ENCODE measurements at regions not wholly inside any gene's neighbourhood (a gene's known extent, or its start where the extent isn't known, plus 50 kb on each side); places are given as distances from the start of the nearest gene placed in this dataset.
"Not testable (repeated sequence)": the region's sequence is repeated elsewhere in the genome, so short reads cannot be mapped to it uniquely, and the experiment has no call there.

DNA sequence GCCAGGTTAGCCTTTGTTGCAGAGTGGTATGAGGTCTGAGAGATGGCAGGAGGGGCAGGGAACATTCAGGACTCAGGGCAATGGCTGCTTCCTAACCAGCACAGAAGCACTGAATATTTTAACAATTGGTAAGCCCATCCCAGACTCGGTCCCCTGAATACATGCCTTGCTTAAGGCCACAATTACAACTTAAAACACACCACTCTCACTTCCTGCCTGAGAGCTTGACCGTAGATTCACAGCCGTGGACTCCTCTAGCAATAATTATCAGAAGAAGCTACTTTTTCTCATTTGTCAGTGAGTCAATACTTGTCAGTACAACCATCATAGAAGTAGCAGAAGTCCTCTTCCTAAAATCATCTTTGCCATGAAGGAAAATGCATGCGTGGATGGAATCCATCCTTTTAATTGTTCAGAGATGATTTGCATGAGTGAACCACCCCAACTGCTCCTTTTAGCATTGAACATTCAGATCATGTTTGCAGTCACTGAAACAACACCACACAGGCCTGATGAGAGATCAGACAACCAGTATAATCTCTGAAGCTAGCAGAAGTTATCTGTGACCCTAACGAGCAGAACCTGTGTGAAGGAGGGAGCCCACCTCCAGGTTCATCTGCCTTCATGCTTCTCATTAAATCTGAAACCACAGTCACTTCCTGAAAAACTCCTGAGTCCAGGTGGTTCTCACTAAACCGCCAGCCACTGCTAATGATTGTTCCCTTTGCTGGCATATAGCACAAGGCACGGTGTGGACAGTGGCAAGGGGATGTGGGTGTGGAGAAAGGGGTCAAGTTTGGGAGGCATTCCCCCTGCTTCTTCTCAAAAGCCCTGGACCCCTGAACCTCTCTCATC, 333.9 kb upstream of the CNR1 start:
- intact Hi-C loops (cut with micrococcal nuclease), result no loop called here
- no peak overlapping the region for H3K4me3 Mint-ChIP-seq
- peaks cover 0 to 5% (median 2%) of the 10 kb centered on the region in 11 donors for H3K9me3 Mint-ChIP-seq
- no peaks in the 10 kb centered on the region for H3K4me1 ChIP-seq (ENCODE audit: control insufficient read depth in 2 of 2, insufficient read depth in 2 of 2, low read length in 2 of 2)
- CTCF ChIA-PET, result no interaction called here
- DNase-seq (no peak), ATAC-seq (no peak)
- H3K27ac ChIP-seq (ENCODE audit: low read depth, low read length), result no peak overlapping the region
- H3K27me3 Mint-ChIP-seq, result peaks cover 6 to 29% (median 16%) of the 10 kb centered on the region in 5 donors
- no peak overlapping the region for H3K4me3 ChIP-seq (ENCODE audit: low read length)
- peaks cover 0 to 1% (median 0%) of the 10 kb centered on the region in 3 experiments for H3K9me3 ChIP-seq (ENCODE audit: control insufficient read depth in 2 of 3, low read length in 3 of 3)
- H3K36me3 Mint-ChIP-seq, result no peaks in the 10 kb centered on the region
- H3K27ac Mint-ChIP-seq, result no peak overlapping the region
- no peaks in the 10 kb centered on the region for H3K27me3 ChIP-seq (ENCODE audit: control insufficient read depth in 2 of 2, insufficient read depth in 2 of 2, low read length in 2 of 2)
- H3K36me3 ChIP-seq (ENCODE audit: control insufficient read depth in 2 of 3, insufficient read depth in 3 of 3, low read length in 3 of 3), result no peaks in the 10 kb centered on the region
- H3K4me1 Mint-ChIP-seq, result no peaks in the 10 kb centered on the region
- POLR2A ChIA-PET, result no interaction called here

GRCh38 chr6:88499436-88499835, 333.3 kb upstream of the CNR1 start:
- H3K4me1 ChIP-seq (ENCODE audit: control insufficient read depth in 2 of 2, insufficient read depth in 2 of 2, low read length in 2 of 2), result no peaks in the 10 kb centered on the region
- no peak overlapping the region for H3K27ac ChIP-seq (ENCODE audit: low read depth, low read length)
- Mint-ChIP-seq H3K9me3 (peaks cover 0 to 5% (median 0%) of the 10 kb centered on the region in 11 donors), H3K4me3 (no peak overlapping the region), H3K27ac (no peak overlapping the region), H3K4me1 (peaks cover 0 to 1% (median 0%) of the 10 kb centered on the region in 7 donors), H3K27me3 (peaks cover 6 to 31% (median 19%) of the 10 kb centered on the region in 5 donors), H3K36me3 (no peaks in the 10 kb centered on the region)
- CTCF ChIA-PET, result no interaction called here
- no peaks in the 10 kb centered on the region for H3K9me3 ChIP-seq (ENCODE audit: control insufficient read depth in 2 of 3, low read length in 3 of 3)
- ATAC-seq (no peak), DNase-seq (no peak)
- H3K36me3 ChIP-seq (ENCODE audit: control insufficient read depth in 2 of 3, insufficient read depth in 3 of 3, low read length in 3 of 3), result no peaks in the 10 kb centered on the region
- H3K27me3 ChIP-seq (ENCODE audit: control insufficient read depth in 2 of 2, insufficient read depth in 2 of 2, low read length in 2 of 2), result no peaks in the 10 kb centered on the region
- POLR2A ChIA-PET, result no interaction called here
- H3K4me3 ChIP-seq (ENCODE audit: low read length), result no peak overlapping the region
- intact Hi-C loops (cut with micrococcal nuclease), result no loop called here

GRCh38 chr6:88497403-88497802, 331.3 kb upstream of the CNR1 start:
- H3K27ac Mint-ChIP-seq; ATAC-seq; intact Hi-C loops (cut with micrococcal nuclease); H3K27ac ChIP-seq (ENCODE audit: low read depth, low read length); H3K36me3 Mint-ChIP-seq; H3K4me1 Mint-ChIP-seq; H3K4me1 ChIP-seq (ENCODE audit: control insufficient read depth in 2 of 2, insufficient read depth in 2 of 2, low read length in 2 of 2); H3K36me3 ChIP-seq (ENCODE audit: control insufficient read depth in 2 of 3, insufficient read depth in 3 of 3, low read length in 3 of 3); POLR2A ChIA-PET; H3K4me3 ChIP-seq (ENCODE audit: low read length); H3K9me3 Mint-ChIP-seq; CTCF ChIA-PET; H3K4me3 Mint-ChIP-seq; H3K9me3 ChIP-seq (ENCODE audit: control insufficient read depth in 2 of 3, low read length in 3 of 3); DNase-seq; H3K27me3 ChIP-seq (ENCODE audit: control insufficient read depth in 2 of 2, insufficient read depth in 2 of 2, low read length in 2 of 2): not testable (repeated sequence)
- peaks cover 3 to 28% (median 17%) of the 10 kb centered on the region in 5 donors for H3K27me3 Mint-ChIP-seq

GRCh38 chr6:88494401-88495140, 328.4 kb upstream of the CNR1 start:
- H3K4me3 Mint-ChIP-seq, result no peak overlapping the region
- ChIA-PET POLR2A (no interaction called here), CTCF (no interaction called here)
- ATAC-seq (no peak), DNase-seq (no peak)
- Histone ChIP-seq H3K36me3 (ENCODE audit: control insufficient read depth in 2 of 3, insufficient read depth in 3 of 3, low read length in 3 of 3) (no peaks in the 10 kb centered on the region), H3K27me3 (ENCODE audit: control insufficient read depth in 2 of 2, insufficient read depth in 2 of 2, low read length in 2 of 2) (no peaks in the 10 kb centered on the region), H3K4me3 (ENCODE audit: low read length) (no peak overlapping the region), H3K4me1 (ENCODE audit: control insufficient read depth in 2 of 2, insufficient read depth in 2 of 2, low read length in 2 of 2) (no peaks in the 10 kb centered on the region), H3K27ac (ENCODE audit: low read depth, low read length) (no peak overlapping the region), H3K9me3 (ENCODE audit: control insufficient read depth in 2 of 3, low read length in 3 of 3) (no peaks in the 10 kb centered on the region)
- no peak overlapping the region for H3K27ac Mint-ChIP-seq
- peaks cover 3 to 15% (median 9%) of the 10 kb centered on the region in 5 donors for H3K27me3 Mint-ChIP-seq
- H3K36me3 Mint-ChIP-seq, result no peaks in the 10 kb centered on the region
- intact Hi-C loops (cut with micrococcal nuclease), result no loop called here
- peaks cover 0 to 1% (median 0%) of the 10 kb centered on the region in 7 donors for H3K4me1 Mint-ChIP-seq
- peaks cover 0 to 6% (median 0%) of the 10 kb centered on the region in 11 donors for H3K9me3 Mint-ChIP-seq

DNA sequence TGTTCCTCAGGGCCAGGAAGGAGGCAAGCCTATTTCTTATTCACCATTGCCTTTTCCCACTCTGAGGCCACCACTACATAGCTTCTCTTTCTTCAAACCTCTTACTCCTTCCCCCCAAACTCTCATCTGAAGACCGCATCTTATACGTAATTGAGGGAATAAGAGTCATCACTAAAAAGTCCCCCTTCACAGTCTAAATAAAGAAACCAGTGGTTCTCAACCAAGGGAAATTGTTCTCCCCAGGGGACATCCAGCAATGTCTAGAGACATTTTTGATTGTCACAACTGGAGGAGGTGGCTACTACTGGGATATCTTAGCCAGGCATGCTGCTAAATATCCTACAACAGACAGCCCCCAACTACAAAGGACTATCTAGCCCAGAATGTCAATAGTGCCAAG, 327.6 kb upstream of the CNR1 start:
- peaks cover 3 to 18% (median 12%) of the 10 kb centered on the region in 5 donors for H3K27me3 Mint-ChIP-seq
- Histone ChIP-seq H3K4me3 (ENCODE audit: low read length) (no peak overlapping the region), H3K4me1 (ENCODE audit: control insufficient read depth in 2 of 2, insufficient read depth in 2 of 2, low read length in 2 of 2) (no peaks in the 10 kb centered on the region), H3K36me3 (ENCODE audit: control insufficient read depth in 2 of 3, insufficient read depth in 3 of 3, low read length in 3 of 3) (no peaks in the 10 kb centered on the region), H3K27ac (ENCODE audit: low read depth, low read length) (no peak overlapping the region), H3K27me3 (ENCODE audit: control insufficient read depth in 2 of 2, insufficient read depth in 2 of 2, low read length in 2 of 2) (no peaks in the 10 kb centered on the region), H3K9me3 (ENCODE audit: control insufficient read depth in 2 of 3, low read length in 3 of 3) (no peaks in the 10 kb centered on the region)
- intact Hi-C loops (cut with micrococcal nuclease), result no loop called here
- H3K4me1 Mint-ChIP-seq, result peaks cover 0 to 1% (median 0%) of the 10 kb centered on the region in 7 donors
- H3K27ac Mint-ChIP-seq, result no peak overlapping the region
- peaks cover 0 to 4% (median 0%) of the 10 kb centered on the region in 11 donors for H3K9me3 Mint-ChIP-seq
- no peak for ATAC-seq
- CTCF ChIA-PET, result no interaction called here
- no peak for DNase-seq
- POLR2A ChIA-PET, result no interaction called here
- no peaks in the 10 kb centered on the region for H3K36me3 Mint-ChIP-seq
- no peak overlapping the region for H3K4me3 Mint-ChIP-seq

- no peaks in the 10 kb centered on the region for H3K4me1 ChIP-seq (ENCODE audit: control insufficient read depth in 2 of 2, insufficient read depth in 2 of 2, low read length in 2 of 2)
- Mint-ChIP-seq H3K27me3 (peaks cover 3 to 18% (median 9%) of the 10 kb centered on the region in 5 donors), H3K9me3 (peaks cover 0 to 4% (median 0%) of the 10 kb centered on the region in 11 donors), H3K36me3 (no peaks in the 10 kb centered on the region), H3K4me3 (no peak overlapping the region), H3K27ac (no peak overlapping the region), H3K4me1 (peaks cover 0 to 1% (median 0%) of the 10 kb centered on the region in 7 donors)
- CTCF ChIA-PET, result interaction anchor here (0.6 kb wide), 1 partner anchor 17 kb away, joined by 3 read pairs; no protein-coding TSS in a partner anchor
- H3K36me3 ChIP-seq (ENCODE audit: control insufficient read depth in 2 of 3, insufficient read depth in 3 of 3, low read length in 3 of 3), result no peaks in the 10 kb centered on the region
- no peak overlapping the region for H3K27ac ChIP-seq (ENCODE audit: low read depth, low read length)
- intact Hi-C loops (cut with micrococcal nuclease), result no loop called here
- H3K27me3 ChIP-seq (ENCODE audit: control insufficient read depth in 2 of 2, insufficient read depth in 2 of 2, low read length in 2 of 2), result no peaks in the 10 kb centered on the region
- no peak for ATAC-seq
- POLR2A ChIA-PET, result no interaction called here
- no peak overlapping the region for H3K4me3 ChIP-seq (ENCODE audit: low read length)
- DNase-seq, result no peak
- no peaks in the 10 kb centered on the region for H3K9me3 ChIP-seq (ENCODE audit: control insufficient read depth in 2 of 3, low read length in 3 of 3)
Measured at GRCh38 chr6:88492824-88493223, 326.7 kb upstream of the CNR1 start.
